ENCODE measurements at regions not wholly inside any gene's neighbourhood (a gene's known extent, or its start where the extent isn't known, plus 50 kb on each side); places are given as distances from the start of the nearest gene placed in this dataset.

DNA sequence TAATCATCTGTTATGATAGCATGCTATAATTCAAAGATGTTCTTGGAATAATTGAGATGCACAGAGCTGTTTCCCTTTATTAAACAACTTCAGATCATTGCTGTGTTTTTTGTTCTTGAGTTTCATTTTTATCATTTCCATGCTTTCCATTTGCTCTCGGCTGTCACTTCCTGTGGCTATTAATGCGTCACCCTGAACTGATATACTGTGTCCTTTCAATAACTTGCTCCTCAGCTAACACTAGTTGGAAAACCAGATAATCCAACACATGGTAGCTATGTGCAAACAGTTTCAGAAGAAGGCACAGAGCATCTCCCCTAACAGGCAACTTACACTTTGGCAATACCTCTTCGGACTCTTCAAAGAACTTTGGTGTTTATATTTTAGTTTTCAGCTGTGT is 376.0 kb downstream of the GBA3 start:
- no peaks in the 10 kb centered on the region for H3K27me3 ChIP-seq (ENCODE audit: control insufficient read depth in 3 of 3, insufficient read depth in 3 of 3, low read length in 3 of 3)
- WGBS, 3 donors, result 81 to 92% (median 85%) methylated on average over 3 of the region's 3 CpGs
- H3K27ac ChIP-seq (ENCODE audit: low read depth in 1 of 3, low read length in 2 of 3), result no peak overlapping the region
- no peaks in the 10 kb centered on the region for H3K36me3 ChIP-seq (ENCODE audit: control insufficient read depth in 3 of 3, insufficient read depth in 2 of 3, low read depth in 1 of 3, low read length in 3 of 3)
- DNase-seq (no peak), FAIRE-seq (no peak)
- no peak overlapping the region for H3K4me3 ChIP-seq (ENCODE audit: low read depth in 1 of 3, low read length in 3 of 3)
- no peaks in the 10 kb centered on the region for H3K9me3 ChIP-seq (ENCODE audit: control insufficient read depth in 2 of 2, insufficient read depth in 1 of 2, low read depth in 1 of 2, low read length in 1 of 2)
- H3K4me1 ChIP-seq (ENCODE audit: control insufficient read depth in 3 of 3, insufficient read depth in 2 of 3, low read depth in 1 of 3, low read length in 2 of 3), result no peaks in the 10 kb centered on the region

GRCh38 chr4:23068287-23068686 is 375.6 kb downstream of the GBA3 start:
- no peak overlapping the region for H3K27ac ChIP-seq (ENCODE audit: low read depth in 1 of 3, low read length in 2 of 3)
- no peaks in the 10 kb centered on the region for H3K4me1 ChIP-seq (ENCODE audit: control insufficient read depth in 3 of 3, insufficient read depth in 2 of 3, low read depth in 1 of 3, low read length in 2 of 3)
- 93 to 94% (median 93%) methylated on average over 5 of the region's 5 CpGs for WGBS, 3 donors
- no peak overlapping the region for H3K4me3 ChIP-seq (ENCODE audit: low read depth in 1 of 3, low read length in 3 of 3)
- no peak for FAIRE-seq
- no peaks in the 10 kb centered on the region for H3K9me3 ChIP-seq (ENCODE audit: control insufficient read depth in 2 of 2, insufficient read depth in 1 of 2, low read depth in 1 of 2, low read length in 1 of 2)
- H3K36me3 ChIP-seq (ENCODE audit: control insufficient read depth in 3 of 3, insufficient read depth in 2 of 3, low read depth in 1 of 3, low read length in 3 of 3), result no peaks in the 10 kb centered on the region
- H3K27me3 ChIP-seq (ENCODE audit: control insufficient read depth in 3 of 3, insufficient read depth in 3 of 3, low read length in 3 of 3), result no peaks in the 10 kb centered on the region
- DNase-seq, result no peak

DNA sequence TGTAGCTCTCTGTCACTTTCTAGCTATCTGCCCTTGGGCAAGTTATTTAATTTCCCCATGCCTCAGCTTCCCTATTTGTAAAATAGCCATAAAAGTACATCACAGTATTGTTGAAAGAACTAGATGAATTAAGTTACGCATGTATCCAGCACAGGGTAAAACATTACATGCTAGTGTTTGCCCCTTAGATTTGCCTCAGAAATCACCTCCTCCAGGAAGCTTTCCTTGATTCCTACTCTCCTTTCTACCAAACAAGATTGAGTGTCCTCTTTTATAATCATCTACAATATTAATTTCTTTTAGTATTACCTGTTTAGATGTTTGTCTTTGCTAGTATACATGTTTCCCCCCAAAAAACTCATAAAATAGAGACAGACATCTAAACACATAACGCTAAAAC is 369.5 kb downstream of the GBA3 start:
- 91 to 95% (median 91%) methylated on average over 2 of the region's 2 CpGs for WGBS, 3 donors
- H3K9me3 ChIP-seq (ENCODE audit: control insufficient read depth in 2 of 2, insufficient read depth in 1 of 2, low read depth in 1 of 2, low read length in 1 of 2), result no peaks in the 10 kb centered on the region
- no peak for DNase-seq
- no peaks in the 10 kb centered on the region for H3K4me1 ChIP-seq (ENCODE audit: control insufficient read depth in 3 of 3, insufficient read depth in 2 of 3, low read depth in 1 of 3, low read length in 2 of 3)
- no peaks in the 10 kb centered on the region for H3K36me3 ChIP-seq (ENCODE audit: control insufficient read depth in 3 of 3, insufficient read depth in 2 of 3, low read depth in 1 of 3, low read length in 3 of 3)
- H3K27ac ChIP-seq (ENCODE audit: low read depth in 1 of 3, low read length in 2 of 3), result no peak overlapping the region
- no peaks in the 10 kb centered on the region for H3K27me3 ChIP-seq (ENCODE audit: control insufficient read depth in 3 of 3, insufficient read depth in 3 of 3, low read length in 3 of 3)
- no peak overlapping the region for H3K4me3 ChIP-seq (ENCODE audit: low read depth in 1 of 3, low read length in 3 of 3)
- FAIRE-seq, result no peak

GRCh38 chr4:23061431-23061830 is 368.7 kb downstream of the GBA3 start:
- H3K4me3 ChIP-seq (ENCODE audit: low read depth in 1 of 3, low read length in 3 of 3), result no peak overlapping the region
- DNase-seq (peak; percentile 35 to 73), FAIRE-seq (no peak)
- H3K4me1 ChIP-seq (ENCODE audit: control insufficient read depth in 3 of 3, insufficient read depth in 2 of 3, low read depth in 1 of 3, low read length in 2 of 3), result no peaks in the 10 kb centered on the region
- H3K27me3 ChIP-seq (ENCODE audit: control insufficient read depth in 3 of 3, insufficient read depth in 3 of 3, low read length in 3 of 3), result no peaks in the 10 kb centered on the region
- WGBS, 3 donors, result 17 to 47% (median 26%) methylated on average over 3 of the region's 3 CpGs
- no peaks in the 10 kb centered on the region for H3K36me3 ChIP-seq (ENCODE audit: control insufficient read depth in 3 of 3, insufficient read depth in 2 of 3, low read depth in 1 of 3, low read length in 3 of 3)
- no peaks in the 10 kb centered on the region for H3K9me3 ChIP-seq (ENCODE audit: control insufficient read depth in 2 of 2, insufficient read depth in 1 of 2, low read depth in 1 of 2, low read length in 1 of 2)
- H3K27ac ChIP-seq (ENCODE audit: low read depth in 1 of 3, low read length in 2 of 3), result no peak overlapping the region

DNA sequence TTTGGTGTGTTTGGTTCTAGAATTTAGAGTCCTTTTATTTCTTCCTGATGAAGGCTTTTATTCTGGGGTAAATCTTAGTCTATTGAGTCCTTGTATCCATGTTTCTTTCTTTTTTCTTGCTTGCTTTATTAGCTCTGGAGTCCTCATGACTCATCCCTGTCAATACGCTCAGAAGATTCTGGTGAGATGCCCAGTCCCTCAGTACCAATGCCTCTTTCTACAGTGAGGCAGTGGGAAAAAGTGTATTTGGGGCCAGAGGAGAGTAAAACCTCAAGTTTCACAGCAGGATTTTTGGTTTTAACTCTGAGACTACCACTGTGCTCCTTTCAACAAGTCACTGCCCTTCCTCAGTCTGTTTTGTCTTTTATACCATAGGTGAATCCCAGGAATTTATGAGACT is 368.0 kb downstream of the GBA3 start:
- WGBS, 3 donors, result 40 to 75% (median 63%) methylated on average over 1 of the region's 1 CpG
- Histone ChIP-seq H3K27me3 (ENCODE audit: control insufficient read depth in 3 of 3, insufficient read depth in 3 of 3, low read length in 3 of 3) (no peaks in the 10 kb centered on the region), H3K4me3 (ENCODE audit: low read depth in 1 of 3, low read length in 3 of 3) (no peak overlapping the region), H3K9me3 (ENCODE audit: control insufficient read depth in 2 of 2, insufficient read depth in 1 of 2, low read depth in 1 of 2, low read length in 1 of 2) (no peaks in the 10 kb centered on the region), H3K4me1 (ENCODE audit: control insufficient read depth in 3 of 3, insufficient read depth in 2 of 3, low read depth in 1 of 3, low read length in 2 of 3) (no peaks in the 10 kb centered on the region), H3K27ac (ENCODE audit: low read depth in 1 of 3, low read length in 2 of 3) (no peak overlapping the region), H3K36me3 (ENCODE audit: control insufficient read depth in 3 of 3, insufficient read depth in 2 of 3, low read depth in 1 of 3, low read length in 3 of 3) (no peaks in the 10 kb centered on the region)
- peak in 1 of 2 donors; percentile 8 for DNase-seq
- FAIRE-seq, result no peak

DNA sequence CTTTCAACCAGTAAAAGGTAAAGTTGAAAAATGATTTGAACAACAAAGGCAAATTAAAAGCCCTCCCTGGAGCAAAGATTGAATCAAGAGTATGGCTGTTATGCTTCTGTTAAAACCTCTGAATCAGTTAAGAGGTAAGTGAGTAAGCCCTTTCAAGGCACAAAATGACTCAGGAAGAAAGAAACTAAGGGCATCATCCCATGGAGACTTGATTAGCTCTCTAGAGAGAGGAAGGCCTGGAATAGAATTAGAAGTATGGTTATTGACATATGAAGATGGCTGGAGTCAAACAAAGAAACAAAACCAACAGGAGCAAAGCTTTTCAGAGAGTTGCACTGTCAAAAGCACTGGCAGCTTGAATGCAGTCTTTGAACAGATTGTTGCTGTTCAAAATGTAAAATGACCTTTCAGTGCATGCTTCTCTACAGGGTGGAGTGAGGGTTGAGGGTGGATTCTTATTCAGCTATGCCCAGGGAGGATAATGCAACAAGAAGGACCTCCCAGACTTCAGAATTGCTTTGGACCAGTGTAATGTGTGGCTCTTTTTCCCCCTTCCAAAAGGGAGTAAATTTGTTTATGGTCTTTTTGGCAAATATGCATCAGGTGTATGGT is 365.5 kb downstream of the GBA3 start:
- Histone ChIP-seq H3K27ac (ENCODE audit: low read depth in 1 of 3, low read length in 2 of 3) (no peak overlapping the region), H3K4me1 (ENCODE audit: control insufficient read depth in 3 of 3, insufficient read depth in 2 of 3, low read depth in 1 of 3, low read length in 2 of 3) (no peaks in the 10 kb centered on the region), H3K9me3 (ENCODE audit: control insufficient read depth in 2 of 2, insufficient read depth in 1 of 2, low read depth in 1 of 2, low read length in 1 of 2) (no peaks in the 10 kb centered on the region), H3K4me3 (ENCODE audit: low read depth in 1 of 3, low read length in 3 of 3) (no peak overlapping the region), H3K27me3 (ENCODE audit: control insufficient read depth in 3 of 3, insufficient read depth in 3 of 3, low read length in 3 of 3) (no peaks in the 10 kb centered on the region), H3K36me3 (ENCODE audit: control insufficient read depth in 3 of 3, insufficient read depth in 2 of 3, low read depth in 1 of 3, low read length in 3 of 3) (no peaks in the 10 kb centered on the region)
- no peak for DNase-seq
- FAIRE-seq, result no peak

GRCh38 chr4:23041501-23041900 is 348.8 kb downstream of the GBA3 start:
- Histone ChIP-seq H3K27ac (ENCODE audit: low read depth in 1 of 3, low read length in 2 of 3) (no peak overlapping the region), H3K4me3 (ENCODE audit: low read depth in 1 of 3, low read length in 3 of 3) (no peak overlapping the region), H3K36me3 (ENCODE audit: control insufficient read depth in 3 of 3, insufficient read depth in 2 of 3, low read depth in 1 of 3, low read length in 3 of 3) (no peaks in the 10 kb centered on the region), H3K27me3 (ENCODE audit: control insufficient read depth in 3 of 3, insufficient read depth in 3 of 3, low read length in 3 of 3) (no peaks in the 10 kb centered on the region), H3K4me1 (ENCODE audit: control insufficient read depth in 3 of 3, insufficient read depth in 2 of 3, low read depth in 1 of 3, low read length in 2 of 3) (no peaks in the 10 kb centered on the region), H3K9me3 (ENCODE audit: control insufficient read depth in 2 of 2, insufficient read depth in 1 of 2, low read depth in 1 of 2, low read length in 1 of 2) (no peaks in the 10 kb centered on the region)
- DNase-seq (no peak), FAIRE-seq (no peak)

GRCh38 chr4:23040539-23040938 is 347.8 kb downstream of the GBA3 start:
- FAIRE-seq, result no peak
- no peaks in the 10 kb centered on the region for H3K4me1 ChIP-seq (ENCODE audit: control insufficient read depth in 3 of 3, insufficient read depth in 2 of 3, low read depth in 1 of 3, low read length in 2 of 3)
- no peaks in the 10 kb centered on the region for H3K36me3 ChIP-seq (ENCODE audit: control insufficient read depth in 3 of 3, insufficient read depth in 2 of 3, low read depth in 1 of 3, low read length in 3 of 3)
- H3K4me3 ChIP-seq (ENCODE audit: low read depth in 1 of 3, low read length in 3 of 3), result no peak overlapping the region
- H3K9me3 ChIP-seq (ENCODE audit: control insufficient read depth in 2 of 2, insufficient read depth in 1 of 2, low read depth in 1 of 2, low read length in 1 of 2), result no peaks in the 10 kb centered on the region
- no peak overlapping the region for H3K27ac ChIP-seq (ENCODE audit: low read depth in 1 of 3, low read length in 2 of 3)
- H3K27me3 ChIP-seq (ENCODE audit: control insufficient read depth in 3 of 3, insufficient read depth in 3 of 3, low read length in 3 of 3), result no peaks in the 10 kb centered on the region
- no peak for DNase-seq
- WGBS, 3 donors, result 81 to 94% (median 83%) methylated on average over 1 of the region's 1 CpG

DNA sequence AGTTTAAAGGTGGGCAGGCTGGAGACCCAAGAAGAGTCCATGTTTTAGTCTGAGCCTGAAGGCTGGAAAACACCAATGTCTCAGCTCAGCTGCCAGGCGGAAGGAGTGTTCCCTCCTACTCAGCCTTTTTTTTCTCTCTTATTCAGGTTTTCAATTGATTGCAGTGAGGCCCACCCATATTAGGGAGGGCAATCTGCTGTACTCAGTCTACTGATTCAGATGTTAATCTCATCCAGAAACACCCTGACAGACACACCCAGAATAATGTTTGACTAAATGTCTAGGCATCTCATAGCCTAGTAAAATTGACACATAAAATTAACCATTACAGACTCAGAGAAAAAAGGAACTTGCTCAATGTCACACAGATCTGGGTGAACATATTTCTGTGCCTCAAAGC is 347.1 kb downstream of the GBA3 start:
- Histone ChIP-seq H3K27me3 (ENCODE audit: control insufficient read depth in 3 of 3, insufficient read depth in 3 of 3, low read length in 3 of 3) (no peaks in the 10 kb centered on the region), H3K36me3 (ENCODE audit: control insufficient read depth in 3 of 3, insufficient read depth in 2 of 3, low read depth in 1 of 3, low read length in 3 of 3) (no peaks in the 10 kb centered on the region), H3K27ac (ENCODE audit: low read depth in 1 of 3, low read length in 2 of 3) (no peak overlapping the region), H3K9me3 (ENCODE audit: control insufficient read depth in 2 of 2, insufficient read depth in 1 of 2, low read depth in 1 of 2, low read length in 1 of 2) (no peaks in the 10 kb centered on the region), H3K4me1 (ENCODE audit: control insufficient read depth in 3 of 3, insufficient read depth in 2 of 3, low read depth in 1 of 3, low read length in 2 of 3) (no peaks in the 10 kb centered on the region), H3K4me3 (ENCODE audit: low read depth in 1 of 3, low read length in 3 of 3) (no peak overlapping the region)
- FAIRE-seq (no peak), DNase-seq (no peak)
- 65 to 81% (median 79%) methylated on average over 1 of the region's 1 CpG for WGBS, 3 donors

All from small intestine (tissue), 7 donors.